ENCODE measurements at regions not wholly inside any gene's neighbourhood (a gene's known extent, or its start where the extent isn't known, plus 50 kb on each side); places are given as distances from the start of the nearest gene placed in this dataset.

DNA sequence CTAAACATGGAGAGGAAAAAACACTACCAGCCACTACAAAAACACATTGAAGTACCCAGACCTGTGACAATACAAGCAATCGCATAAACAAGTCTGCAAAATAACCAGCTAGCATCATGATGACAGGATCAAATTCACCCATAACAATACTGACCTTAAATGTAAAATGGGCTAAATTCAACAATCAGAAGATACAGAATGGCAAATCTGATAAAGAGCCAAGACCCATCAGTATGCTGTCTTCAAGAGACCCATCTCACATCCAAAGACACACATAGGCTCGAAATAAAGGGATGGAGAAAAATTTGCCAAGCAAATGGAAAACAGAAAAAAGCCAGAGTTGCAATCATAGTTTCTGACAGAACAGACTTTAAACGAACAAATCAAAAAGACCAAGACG is 294.4 kb downstream of the MEF2C start:
- Histone ChIP-seq H3K27me3 (ENCODE audit: control insufficient read depth, insufficient read depth, low read length) (no peaks in the 10 kb centered on the region), H3K4me1 (ENCODE audit: control insufficient read depth, insufficient read depth, low read length) (no peaks in the 10 kb centered on the region), H3K36me3 (ENCODE audit: control insufficient read depth, insufficient read depth, low read length) (no peaks in the 10 kb centered on the region), H3K4me3 (ENCODE audit: low read depth, low read length) (no peak overlapping the region), H3K27ac (ENCODE audit: low read depth, low read length) (no peak overlapping the region), H3K9me3 (ENCODE audit: control insufficient read depth, insufficient read depth, low read length) (peaks cover 12% of the 10 kb centered on the region)
- no peak for DNase-seq (ENCODE audit: low read depth in 4 of 6, low spot score in 6 of 6)
- 100% methylated on average over 1 of the region's 4 CpGs for WGBS (ENCODE audit: insufficient coverage)

- H3K9me3 ChIP-seq (ENCODE audit: control insufficient read depth, insufficient read depth, low read length), result peaks cover 5% of the 10 kb centered on the region
- H3K27me3 ChIP-seq (ENCODE audit: control insufficient read depth, insufficient read depth, low read length), result no peaks in the 10 kb centered on the region
- no peaks in the 10 kb centered on the region for H3K4me1 ChIP-seq (ENCODE audit: control insufficient read depth, insufficient read depth, low read length)
- no peak for DNase-seq (ENCODE audit: low read depth in 4 of 6, low spot score in 6 of 6)
- no peak overlapping the region for H3K4me3 ChIP-seq (ENCODE audit: low read depth, low read length)
- no CpG with 5 or more reads among the region's 1 CpG for WGBS (ENCODE audit: insufficient coverage)
- no peak overlapping the region for H3K27ac ChIP-seq (ENCODE audit: low read depth, low read length)
- no peaks in the 10 kb centered on the region for H3K36me3 ChIP-seq (ENCODE audit: control insufficient read depth, insufficient read depth, low read length)
These were observed 299.5 kb downstream of the MEF2C start for GRCh38 chr5:88583471-88583870.

DNA sequence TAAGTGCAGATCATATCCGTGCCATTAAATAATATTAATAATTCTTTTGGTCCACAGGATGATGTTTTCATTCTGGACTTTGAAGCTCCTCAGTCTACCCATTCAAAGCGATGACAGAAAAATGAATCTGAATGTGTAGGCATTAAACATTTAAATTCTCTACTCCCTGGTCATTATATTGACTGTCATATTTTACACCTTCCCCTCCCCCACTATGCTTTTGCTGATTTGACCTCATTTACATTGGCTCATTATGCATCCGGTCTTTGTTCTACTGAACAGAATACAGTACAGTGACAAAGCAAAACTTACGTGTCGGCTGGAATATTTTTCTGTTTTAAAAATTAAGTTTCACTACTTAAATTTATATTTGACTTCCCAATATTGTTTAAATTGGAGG is 289.7 kb upstream of the TMEM161B start:
- Histone ChIP-seq H3K27ac (ENCODE audit: low read depth, low read length) (no peak overlapping the region), H3K9me3 (ENCODE audit: control insufficient read depth, insufficient read depth, low read length) (no peaks in the 10 kb centered on the region), H3K4me3 (ENCODE audit: low read depth, low read length) (no peak overlapping the region), H3K36me3 (ENCODE audit: control insufficient read depth, insufficient read depth, low read length) (no peaks in the 10 kb centered on the region), H3K4me1 (ENCODE audit: control insufficient read depth, insufficient read depth, low read length) (peaks cover 6% of the 10 kb centered on the region), H3K27me3 (ENCODE audit: control insufficient read depth, insufficient read depth, low read length) (no peaks in the 10 kb centered on the region)
- DNase-seq (ENCODE audit: low read depth in 4 of 6, low spot score in 6 of 6), result peak in 2 of 6 donors; percentile 67 to 88
- no CpG with 5 or more reads among the region's 5 CpGs for WGBS (ENCODE audit: insufficient coverage)

DNA sequence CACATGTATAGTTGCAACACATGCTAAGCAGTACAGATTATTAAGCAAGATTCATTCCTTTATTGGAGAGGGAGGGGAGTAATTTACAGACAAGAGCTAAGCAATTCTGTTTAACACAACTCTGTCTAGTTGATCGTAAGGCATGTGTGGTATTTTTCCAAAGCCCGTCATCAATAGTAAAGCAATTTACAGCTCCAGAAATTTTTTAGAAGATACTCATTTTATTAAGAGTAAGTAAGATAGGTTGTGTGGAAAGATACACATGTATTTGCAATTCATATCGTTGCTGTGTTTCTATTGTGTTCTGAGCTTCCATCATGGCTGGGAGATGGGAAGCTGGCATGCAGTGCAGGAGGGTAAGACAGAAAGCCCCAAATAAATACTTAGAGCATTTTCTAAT is 289.2 kb upstream of the TMEM161B start:
- H3K9me3 ChIP-seq (ENCODE audit: control insufficient read depth, insufficient read depth, low read length), result no peaks in the 10 kb centered on the region
- H3K27me3 ChIP-seq (ENCODE audit: control insufficient read depth, insufficient read depth, low read length), result no peaks in the 10 kb centered on the region
- no peak overlapping the region for H3K27ac ChIP-seq (ENCODE audit: low read depth, low read length)
- H3K4me3 ChIP-seq (ENCODE audit: low read depth, low read length), result no peak overlapping the region
- H3K4me1 ChIP-seq (ENCODE audit: control insufficient read depth, insufficient read depth, low read length), result peaks cover 6% of the 10 kb centered on the region
- peak in 2 of 6 donors; percentile 70 to 89 for DNase-seq (ENCODE audit: low read depth in 4 of 6, low spot score in 6 of 6)
- 0% methylated on average over 1 of the region's 3 CpGs for WGBS (ENCODE audit: insufficient coverage)
- H3K36me3 ChIP-seq (ENCODE audit: control insufficient read depth, insufficient read depth, low read length), result no peaks in the 10 kb centered on the region

GRCh38 chr5:88557131-88557530 is 288.5 kb upstream of the TMEM161B start:
- no peaks in the 10 kb centered on the region for H3K9me3 ChIP-seq (ENCODE audit: control insufficient read depth, insufficient read depth, low read length)
- no CpG with 5 or more reads among the region's 2 CpGs for WGBS (ENCODE audit: insufficient coverage)
- DNase-seq (ENCODE audit: low read depth in 4 of 6, low spot score in 6 of 6), result peak in 2 of 6 donors; percentile 43 to 71
- H3K4me3 ChIP-seq (ENCODE audit: low read depth, low read length), result no peak overlapping the region
- H3K36me3 ChIP-seq (ENCODE audit: control insufficient read depth, insufficient read depth, low read length), result no peaks in the 10 kb centered on the region
- H3K4me1 ChIP-seq (ENCODE audit: control insufficient read depth, insufficient read depth, low read length), result peaks cover 6% of the 10 kb centered on the region
- H3K27me3 ChIP-seq (ENCODE audit: control insufficient read depth, insufficient read depth, low read length), result no peaks in the 10 kb centered on the region
- H3K27ac ChIP-seq (ENCODE audit: low read depth, low read length), result peak overlapping the region; percentile 36

DNA sequence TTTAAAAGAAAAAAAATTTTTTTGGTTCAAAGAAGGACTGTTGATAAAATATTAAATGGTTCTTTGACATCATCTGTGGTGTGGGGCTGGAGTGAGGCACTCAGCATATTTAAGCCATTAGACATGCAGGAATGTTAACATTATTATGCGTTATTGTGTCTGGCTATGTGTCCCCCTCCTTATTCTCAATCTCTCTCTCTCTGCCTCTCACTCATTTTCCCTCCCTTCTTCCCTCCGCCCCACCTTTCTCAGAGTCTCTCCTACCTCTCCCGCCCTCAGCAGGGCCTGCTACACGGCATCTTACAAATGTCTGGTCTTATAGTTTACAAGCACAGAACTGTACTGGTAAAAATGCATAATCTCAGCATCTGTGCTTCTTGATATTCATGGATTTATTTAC is 287.8 kb upstream of the TMEM161B start:
- peak overlapping the region; percentile 19 for H3K27ac ChIP-seq (ENCODE audit: low read depth, low read length)
- no peak overlapping the region for H3K4me3 ChIP-seq (ENCODE audit: low read depth, low read length)
- no peaks in the 10 kb centered on the region for H3K9me3 ChIP-seq (ENCODE audit: control insufficient read depth, insufficient read depth, low read length)
- peaks cover 6% of the 10 kb centered on the region for H3K4me1 ChIP-seq (ENCODE audit: control insufficient read depth, insufficient read depth, low read length)
- DNase-seq (ENCODE audit: low read depth in 4 of 6, low spot score in 6 of 6), result peak in 2 of 6 donors; percentile 83 to 96
- no peaks in the 10 kb centered on the region for H3K27me3 ChIP-seq (ENCODE audit: control insufficient read depth, insufficient read depth, low read length)
- WGBS (ENCODE audit: insufficient coverage), result 25% methylated on average over 1 of the region's 4 CpGs
- H3K36me3 ChIP-seq (ENCODE audit: control insufficient read depth, insufficient read depth, low read length), result no peaks in the 10 kb centered on the region

DNA sequence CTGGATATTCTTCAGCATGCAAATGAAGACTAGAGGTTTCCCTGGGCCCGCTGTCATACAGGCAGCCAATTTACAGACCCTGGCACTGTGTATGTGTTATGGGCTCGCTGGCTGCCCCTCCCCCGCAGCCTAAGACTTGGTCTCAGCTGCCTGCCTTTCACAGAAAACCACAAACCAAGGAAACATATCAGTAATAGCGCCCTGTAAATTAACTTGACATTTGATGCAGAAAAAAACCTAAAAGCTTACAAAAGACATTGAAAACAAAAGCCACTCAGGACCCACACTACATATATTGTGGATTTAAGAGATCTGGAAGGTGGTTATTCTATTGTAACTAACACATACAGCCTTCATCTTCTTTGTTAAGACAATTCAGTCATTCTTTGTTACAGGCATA is 287.0 kb upstream of the TMEM161B start:
- 0% methylated on average over 1 of the region's 4 CpGs for WGBS (ENCODE audit: insufficient coverage)
- Histone ChIP-seq H3K27ac (ENCODE audit: low read depth, low read length) (peak overlapping the region; percentile 19), H3K36me3 (ENCODE audit: control insufficient read depth, insufficient read depth, low read length) (no peaks in the 10 kb centered on the region), H3K4me1 (ENCODE audit: control insufficient read depth, insufficient read depth, low read length) (peaks cover 6% of the 10 kb centered on the region), H3K4me3 (ENCODE audit: low read depth, low read length) (no peak overlapping the region), H3K9me3 (ENCODE audit: control insufficient read depth, insufficient read depth, low read length) (no peaks in the 10 kb centered on the region), H3K27me3 (ENCODE audit: control insufficient read depth, insufficient read depth, low read length) (no peaks in the 10 kb centered on the region)
- peak in 2 of 6 donors; percentile 95 to 97 for DNase-seq (ENCODE audit: low read depth in 4 of 6, low spot score in 6 of 6)

GRCh38 chr5:88553986-88554385 is 285.3 kb upstream of the TMEM161B start:
- H3K36me3 ChIP-seq (ENCODE audit: control insufficient read depth, insufficient read depth, low read length), result no peaks in the 10 kb centered on the region
- H3K4me3 ChIP-seq (ENCODE audit: low read depth, low read length), result no peak overlapping the region
- peaks cover 6% of the 10 kb centered on the region for H3K4me1 ChIP-seq (ENCODE audit: control insufficient read depth, insufficient read depth, low read length)
- DNase-seq (ENCODE audit: low read depth in 4 of 6, low spot score in 6 of 6), result peak in 2 of 6 donors; percentile 59 to 79
- H3K9me3 ChIP-seq (ENCODE audit: control insufficient read depth, insufficient read depth, low read length), result no peaks in the 10 kb centered on the region
- H3K27me3 ChIP-seq (ENCODE audit: control insufficient read depth, insufficient read depth, low read length), result no peaks in the 10 kb centered on the region
- no peak overlapping the region for H3K27ac ChIP-seq (ENCODE audit: low read depth, low read length)

GRCh38 chr5:88553136-88553875 is 284.7 kb upstream of the TMEM161B start:
- H3K27ac ChIP-seq (ENCODE audit: low read depth, low read length), result peak overlapping the region; percentile 86

DNA sequence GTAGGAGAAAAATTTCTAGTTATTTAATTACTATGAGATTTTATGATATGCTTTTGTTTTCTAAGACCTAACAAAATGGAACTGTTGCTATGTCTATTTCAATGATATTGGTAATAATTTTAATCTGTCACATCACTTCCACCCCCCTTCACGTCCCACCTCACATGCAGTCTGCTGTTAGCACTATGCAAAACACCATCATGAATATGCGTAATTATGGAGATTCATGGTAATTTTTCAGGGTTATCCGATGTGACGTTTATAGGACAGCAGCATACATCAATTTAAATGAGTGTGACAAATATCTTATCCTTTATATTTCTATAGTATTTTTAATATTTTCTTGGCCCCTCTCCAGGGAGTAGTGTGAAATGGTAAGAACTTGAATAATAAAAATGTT is 283.8 kb upstream of the TMEM161B start:
- no peaks in the 10 kb centered on the region for H3K36me3 ChIP-seq (ENCODE audit: control insufficient read depth, insufficient read depth, low read length)
- DNase-seq (ENCODE audit: low read depth in 4 of 6, low spot score in 6 of 6), result peak in 2 of 6 donors; percentile 76 to 77
- peaks cover 6% of the 10 kb centered on the region for H3K4me1 ChIP-seq (ENCODE audit: control insufficient read depth, insufficient read depth, low read length)
- peak overlapping the region; percentile 1 for H3K4me3 ChIP-seq (ENCODE audit: low read depth, low read length)
- H3K27me3 ChIP-seq (ENCODE audit: control insufficient read depth, insufficient read depth, low read length), result no peaks in the 10 kb centered on the region
- no CpG with 5 or more reads among the region's 4 CpGs for WGBS (ENCODE audit: insufficient coverage)
- peak overlapping the region; percentile 86 for H3K27ac ChIP-seq (ENCODE audit: low read depth, low read length)
- no peaks in the 10 kb centered on the region for H3K9me3 ChIP-seq (ENCODE audit: control insufficient read depth, insufficient read depth, low read length)

More at GRCh38 chr5:88553136-88553875, 284.7 kb upstream of the TMEM161B start:
- H3K4me3 ChIP-seq (ENCODE audit: low read depth, low read length), result no peak overlapping the region
- peaks cover 6% of the 10 kb centered on the region for H3K4me1 ChIP-seq (ENCODE audit: control insufficient read depth, insufficient read depth, low read length)
- no peaks in the 10 kb centered on the region for H3K36me3 ChIP-seq (ENCODE audit: control insufficient read depth, insufficient read depth, low read length)
- no peaks in the 10 kb centered on the region for H3K27me3 ChIP-seq (ENCODE audit: control insufficient read depth, insufficient read depth, low read length)
- WGBS (ENCODE audit: insufficient coverage), result no CpG with 5 or more reads among the region's 5 CpGs
- H3K9me3 ChIP-seq (ENCODE audit: control insufficient read depth, insufficient read depth, low read length), result no peaks in the 10 kb centered on the region
- peak in 2 of 6 donors; percentile 61 to 79 for DNase-seq (ENCODE audit: low read depth in 4 of 6, low spot score in 6 of 6)

All from spinal cord (tissue), 9 donors.